ENCODE measurements at regions not wholly inside any gene's neighbourhood (a gene's known extent, or its start where the extent isn't known, plus 50 kb on each side); places are given as distances from the start of the nearest gene placed in this dataset.
"Not testable (repeated sequence)": the region's sequence is repeated elsewhere in the genome, so short reads cannot be mapped to it uniquely, and the experiment has no call there.

- peak; percentile 3 for DNase-seq (ENCODE audit: low spot score)
These were observed 2179.9 kb downstream of the EPHA3 start for GRCh38 chr3:91287344-91287743.

- not testable (repeated sequence) for DNase-seq (ENCODE audit: low spot score)
These were observed 2184.0 kb downstream of the EPHA3 start for GRCh38 chr3:91291388-91291787.
